SU-DHL-6 (cell line): ENCODE measurements at regions not wholly inside any gene's neighbourhood (a gene's known extent, or its start where the extent isn't known, plus 50 kb on each side); places are given as distances from the start of the nearest gene placed in this dataset.

ENCODE experiments used
- CTCF ChIP-seq: fragments of 200-600 bp; sonication (generic); IDR thresholded peaks from one replicate; pipeline ENCODE4 v1.5.1; 2017; ENCODE audit warnings: antibody characterized with exemption, mild to moderate bottlenecking, low read length, moderate library complexity; ENCODE audit not compliant: insufficient read depth, poor library complexity, severe bottlenecking
- EZH2phosphoT487 ChIP-seq: fragments of 200-600 bp; sonication (generic), shearing (Covaris generic); conservative IDR thresholded peaks from 2 replicates; pipeline ENCODE4 v1.6.1; 2018; ENCODE audit warnings: mild to moderate bottlenecking, antibody characterized with exemption, low read length, moderate library complexity, mixed read lengths

- TF ChIP-seq CTCF, result no peak
- TF ChIP-seq EZH2phosphoT487, result no peak
Measured at GRCh38 chr4:64581422-64581821, 172.2 kb upstream of the TECRL start.
